ENCODE measurements at regions not wholly inside any gene's neighbourhood (a gene's known extent, or its start where the extent isn't known, plus 50 kb on each side); places are given as distances from the start of the nearest gene placed in this dataset.

DNA sequence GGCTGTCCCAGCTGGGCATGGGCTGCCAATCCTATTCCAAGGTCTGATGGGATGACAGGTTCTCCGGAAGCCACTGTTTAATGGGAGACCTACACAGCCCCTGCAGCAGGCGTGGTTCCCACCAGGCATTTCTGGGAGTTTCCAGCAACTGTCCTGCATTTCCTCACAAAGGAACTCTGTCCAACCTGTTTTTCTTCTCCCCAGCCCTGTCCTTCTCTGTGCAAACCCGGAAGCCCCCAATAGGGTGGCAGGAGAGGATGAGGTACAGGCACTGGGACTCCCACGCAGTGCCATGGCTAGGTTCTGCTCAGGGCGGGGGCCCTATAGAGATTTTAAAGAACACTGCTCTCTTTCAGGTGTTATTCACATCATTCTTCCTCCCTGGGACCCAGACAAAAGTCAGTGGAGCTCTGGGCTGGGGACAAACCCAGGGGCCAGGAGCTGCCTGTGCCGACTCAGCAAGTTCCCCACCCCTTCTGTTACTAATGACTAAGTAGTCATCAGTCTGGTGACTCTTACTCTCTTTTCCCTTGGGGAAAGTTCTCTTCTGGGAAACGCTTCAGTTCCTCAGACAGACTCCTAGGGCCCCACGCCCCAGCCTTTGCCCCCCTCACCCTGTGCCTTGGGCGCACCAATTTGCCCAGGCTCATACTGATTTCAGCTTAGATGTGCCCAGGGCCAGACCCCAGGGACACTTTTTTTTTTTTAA lies 97.7 kb downstream of the CD47 start:
- H3K4me1 Mint-ChIP-seq (ENCODE audit: low read depth): no peaks in the 10 kb centered on the region
- no peak overlapping the region for H3K4me3 Mint-ChIP-seq
- H3K36me3 Mint-ChIP-seq (ENCODE audit: insufficient read depth in 2 of 2): no peaks in the 10 kb centered on the region
- no peak overlapping the region for H3K27ac Mint-ChIP-seq
- peaks cover 0 to 1% of the 10 kb centered on the region in 2 donors for H3K9me3 Mint-ChIP-seq
- no peaks in the 10 kb centered on the region for H3K27me3 Mint-ChIP-seq (ENCODE audit: low read depth)
- no peak for DNase-seq
- no peak for ATAC-seq (replicated peaks in 1 of 2)

DNA sequence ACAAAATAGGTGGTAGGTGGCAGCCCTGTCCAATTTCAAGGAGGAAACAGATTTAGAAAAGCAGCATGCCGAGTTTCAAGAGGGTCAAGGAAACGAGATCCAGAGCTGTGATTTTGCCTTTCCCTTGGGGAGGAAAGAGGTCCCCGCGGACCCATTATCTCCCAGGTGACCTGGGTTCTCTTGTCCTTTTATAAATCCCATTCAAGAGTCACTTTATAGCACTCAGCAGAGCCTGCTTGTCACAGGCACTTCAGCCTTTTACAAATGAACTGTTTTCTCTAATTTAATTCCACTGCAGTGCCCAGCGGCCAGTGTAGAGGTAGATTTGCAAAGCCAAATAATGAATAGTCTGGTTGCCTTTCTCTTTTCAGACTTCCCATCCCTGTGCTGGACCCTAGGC lies 99.9 kb downstream of the CD47 start:
- H3K27ac Mint-ChIP-seq: no peak overlapping the region
- H3K27me3 Mint-ChIP-seq (ENCODE audit: low read depth): no peaks in the 10 kb centered on the region
- DNase-seq (no peak), ATAC-seq (replicated peaks in 1 of 2) (no peak)
- H3K4me3 Mint-ChIP-seq: no peak overlapping the region
- no peaks in the 10 kb centered on the region for H3K36me3 Mint-ChIP-seq (ENCODE audit: insufficient read depth in 2 of 2)
- H3K9me3 Mint-ChIP-seq: peaks cover 0 to 1% of the 10 kb centered on the region in 2 donors
- peaks cover 1% of the 10 kb centered on the region for H3K4me1 Mint-ChIP-seq (ENCODE audit: low read depth)

DNA sequence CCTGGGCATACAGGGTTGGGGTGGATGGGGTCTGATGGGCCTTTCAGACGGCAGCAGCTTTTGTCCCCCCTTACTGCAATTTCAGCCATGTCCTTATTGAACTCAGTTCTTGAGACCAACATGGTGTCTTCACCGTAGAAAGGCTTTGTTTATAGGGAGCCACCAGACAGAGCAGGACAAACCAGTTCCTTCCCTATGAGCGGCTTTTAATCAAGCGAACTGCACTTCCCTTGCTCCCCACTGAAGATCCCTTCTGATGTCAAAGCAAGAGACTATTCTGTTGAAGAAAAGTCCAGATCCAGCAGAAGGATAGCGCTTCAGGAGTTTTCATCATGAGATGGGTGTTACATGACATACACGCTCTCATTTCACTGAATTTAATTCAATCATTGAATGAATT lies 100.4 kb downstream of the CD47 start:
- Mint-ChIP-seq H3K4me1 (ENCODE audit: low read depth) (peaks cover 6% of the 10 kb centered on the region), H3K27me3 (ENCODE audit: low read depth) (no peaks in the 10 kb centered on the region), H3K9me3 (peaks cover 0 to 1% of the 10 kb centered on the region in 2 donors), H3K36me3 (ENCODE audit: insufficient read depth in 2 of 2) (no peaks in the 10 kb centered on the region), H3K27ac (no peak overlapping the region), H3K4me3 (no peak overlapping the region)
- no peak for DNase-seq
- no peak for ATAC-seq (replicated peaks in 1 of 2)

DNA sequence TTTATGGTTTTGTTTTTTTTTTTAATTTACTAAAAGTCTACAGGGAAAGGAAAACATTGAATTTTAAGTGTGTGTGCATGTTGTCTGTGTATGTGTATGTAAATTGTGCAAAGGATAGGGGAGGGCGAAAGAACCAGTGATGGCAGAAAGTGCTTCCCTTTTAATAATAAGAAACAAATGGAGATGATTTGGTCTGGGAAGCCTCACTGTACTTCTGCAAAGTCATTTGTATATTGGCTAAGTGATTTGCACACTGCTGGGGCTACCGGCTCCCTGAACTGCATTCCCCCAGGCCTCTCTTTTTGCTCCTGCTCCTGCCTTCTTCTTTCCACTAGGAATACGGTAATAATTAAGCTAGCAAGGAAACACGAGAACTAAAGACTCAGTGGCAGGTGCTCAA lies 101.2 kb downstream of the CD47 start:
- Mint-ChIP-seq H3K4me3 (no peak overlapping the region), H3K36me3 (ENCODE audit: insufficient read depth in 2 of 2) (no peaks in the 10 kb centered on the region)

DNA sequence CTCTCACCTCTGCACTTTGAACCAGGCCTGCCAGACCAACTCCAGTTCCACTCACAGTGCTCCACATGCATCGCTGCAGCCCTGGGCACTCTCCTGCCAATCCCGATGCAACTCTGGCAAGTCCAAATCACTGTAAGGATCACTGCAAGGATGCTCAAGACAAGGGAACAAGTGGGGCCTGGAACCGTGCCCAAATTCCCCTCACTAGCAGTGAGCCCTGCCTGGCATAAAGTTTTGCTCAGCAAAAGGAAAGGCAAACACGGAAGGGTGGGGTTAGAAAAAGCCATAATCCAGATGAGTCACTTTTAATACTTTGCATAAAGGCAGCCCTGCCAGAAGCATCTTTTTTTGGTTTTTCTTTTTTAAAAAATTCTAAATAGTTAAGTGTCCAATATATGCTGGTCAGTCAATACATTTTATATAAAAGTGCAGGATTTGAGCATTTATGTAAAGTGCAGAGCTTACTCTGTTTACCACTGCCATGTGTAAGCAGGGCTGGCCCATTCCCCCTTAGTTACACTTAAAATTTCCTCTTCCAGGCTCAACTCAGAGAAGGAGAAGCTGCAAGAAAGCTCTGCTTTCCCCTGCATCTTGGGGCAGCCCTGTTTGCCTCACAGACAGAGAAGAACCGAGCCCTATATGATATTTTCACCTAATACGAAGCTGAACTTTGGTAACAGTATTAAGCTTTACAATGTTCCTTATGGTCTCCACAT lies 102.2 kb downstream of the CD47 start:
- H3K36me3 Mint-ChIP-seq (ENCODE audit: insufficient read depth in 2 of 2): no peaks in the 10 kb centered on the region

More for the DNA sequence above, 101.2 kb downstream of the CD47 start:
- H3K9me3 Mint-ChIP-seq: peaks cover 0 to 1% of the 10 kb centered on the region in 2 donors
- DNase-seq: no peak
- H3K27ac Mint-ChIP-seq: no peak overlapping the region
- H3K4me1 Mint-ChIP-seq (ENCODE audit: low read depth): peaks cover 10% of the 10 kb centered on the region
- no peak for ATAC-seq (replicated peaks in 1 of 2)
- H3K27me3 Mint-ChIP-seq (ENCODE audit: low read depth): no peaks in the 10 kb centered on the region

DNA sequence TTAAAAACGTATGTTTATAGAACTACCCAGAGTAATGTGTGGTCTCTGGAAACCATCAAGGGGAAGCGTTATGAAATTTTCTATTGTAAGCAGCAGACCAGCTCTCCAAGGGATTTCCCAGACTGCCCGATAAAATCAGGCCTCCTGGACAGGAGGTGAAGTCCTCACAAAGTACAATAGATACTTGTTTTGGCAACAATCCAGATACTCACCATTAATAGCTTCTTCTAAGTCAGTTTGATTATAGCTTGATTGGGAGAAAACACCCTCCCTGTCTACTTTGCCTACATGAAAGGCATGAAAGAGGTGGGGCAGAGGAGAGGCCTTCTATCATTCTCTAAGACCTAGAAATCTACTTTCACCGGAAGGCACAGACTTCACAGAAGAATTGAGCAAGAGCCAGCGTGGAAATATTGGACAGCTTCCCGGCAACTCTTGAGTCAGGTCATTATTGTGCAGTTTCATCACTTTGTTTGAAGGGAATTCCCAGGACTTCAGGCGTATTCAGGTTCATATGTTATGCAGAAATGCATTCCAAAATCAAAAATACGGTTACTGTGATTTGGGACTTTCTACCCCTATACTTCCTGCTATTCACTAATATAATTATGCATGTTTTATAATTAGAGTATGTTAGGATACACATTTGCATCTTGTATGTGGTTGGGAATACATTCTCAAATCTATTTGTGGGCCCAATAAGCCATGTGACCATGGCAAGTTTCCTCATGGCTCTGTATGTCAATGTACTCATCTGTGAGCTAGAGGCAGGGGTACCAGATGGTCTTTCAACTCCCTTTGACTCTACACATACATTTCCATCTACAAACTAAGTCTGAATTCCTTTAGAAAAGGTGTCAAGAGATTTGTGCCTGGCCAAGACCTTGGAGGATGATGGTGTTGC lies 103.5 kb downstream of the CD47 start:
- Mint-ChIP-seq H3K4me1 (ENCODE audit: low read depth) (peaks cover 10% of the 10 kb centered on the region), H3K9me3 (no peaks in the 10 kb centered on the region), H3K27ac (no peak overlapping the region), H3K4me3 (no peak overlapping the region), H3K36me3 (ENCODE audit: insufficient read depth in 2 of 2) (no peaks in the 10 kb centered on the region), H3K27me3 (ENCODE audit: low read depth) (no peaks in the 10 kb centered on the region)
- ATAC-seq (replicated peaks in 1 of 2) (no peak), DNase-seq (no peak)

More for the DNA sequence above, 102.2 kb downstream of the CD47 start:
- H3K9me3 Mint-ChIP-seq: no peaks in the 10 kb centered on the region
- no peaks in the 10 kb centered on the region for H3K27me3 Mint-ChIP-seq (ENCODE audit: low read depth)
- H3K27ac Mint-ChIP-seq: no peak overlapping the region
- DNase-seq (no peak), ATAC-seq (replicated peaks in 1 of 2) (no peak)
- H3K4me3 Mint-ChIP-seq: peak overlapping the region in 1 of 2 donors; percentile 32
- peaks cover 10% of the 10 kb centered on the region for H3K4me1 Mint-ChIP-seq (ENCODE audit: low read depth)

DNA sequence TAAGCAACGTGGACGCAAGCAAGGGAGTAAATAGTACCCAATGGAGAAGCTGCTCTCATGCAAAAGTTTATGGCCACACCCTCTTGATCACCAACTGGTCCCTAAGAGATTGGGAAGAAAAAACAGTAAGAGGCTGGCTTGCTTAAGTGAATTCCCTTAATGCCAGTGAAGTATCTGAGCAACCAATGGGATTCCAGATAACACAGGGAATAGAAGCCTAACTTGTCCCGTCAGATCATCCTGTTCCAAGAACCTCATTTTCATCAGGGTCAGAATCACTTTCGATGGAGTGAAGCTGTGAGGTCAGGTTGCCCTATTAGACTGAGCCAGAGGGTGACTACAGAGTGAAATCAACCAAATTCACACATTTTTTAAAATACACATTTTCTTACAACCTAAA lies 104.3 kb downstream of the CD47 start:
- Mint-ChIP-seq H3K9me3 (no peaks in the 10 kb centered on the region), H3K27ac (peak overlapping the region; percentile 46), H3K36me3 (ENCODE audit: insufficient read depth in 2 of 2) (no peaks in the 10 kb centered on the region), H3K4me3 (no peak overlapping the region), H3K4me1 (ENCODE audit: low read depth) (peaks cover 10% of the 10 kb centered on the region), H3K27me3 (ENCODE audit: low read depth) (no peaks in the 10 kb centered on the region)
- DNase-seq (no peak), ATAC-seq (replicated peaks in 1 of 2) (no peak)

DNA sequence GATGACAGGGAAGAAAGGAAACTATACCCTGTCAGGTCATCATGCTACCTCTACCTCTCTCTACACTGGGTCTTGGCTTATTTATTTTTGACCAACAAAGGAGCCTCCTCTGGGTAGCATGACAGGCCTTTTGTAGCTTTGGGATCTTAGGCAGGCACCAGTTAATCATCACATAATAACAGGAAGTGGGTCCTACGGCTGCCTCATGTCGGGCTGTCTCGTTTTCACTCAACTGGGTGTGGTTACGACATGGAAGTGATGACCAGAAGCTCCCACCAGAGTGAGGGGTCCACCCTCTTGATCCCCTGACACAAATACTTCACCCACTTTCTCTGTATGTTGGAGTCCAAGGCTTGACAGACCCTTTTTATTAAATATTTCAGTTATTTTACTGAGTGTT lies 105.3 kb downstream of the CD47 start:
- no peaks in the 10 kb centered on the region for H3K27me3 Mint-ChIP-seq (ENCODE audit: low read depth)
- H3K36me3 Mint-ChIP-seq (ENCODE audit: insufficient read depth in 2 of 2): no peaks in the 10 kb centered on the region
- peak overlapping the region; percentile 52 for H3K27ac Mint-ChIP-seq
- peak; percentile 92 to 95 for ATAC-seq (replicated peaks in 1 of 2)
- DNase-seq: peak; percentile 55 to 59
- H3K4me3 Mint-ChIP-seq: peak overlapping the region; percentile 44 to 62
- H3K9me3 Mint-ChIP-seq: no peaks in the 10 kb centered on the region
- H3K4me1 Mint-ChIP-seq (ENCODE audit: low read depth): peaks cover 10% of the 10 kb centered on the region

DNA sequence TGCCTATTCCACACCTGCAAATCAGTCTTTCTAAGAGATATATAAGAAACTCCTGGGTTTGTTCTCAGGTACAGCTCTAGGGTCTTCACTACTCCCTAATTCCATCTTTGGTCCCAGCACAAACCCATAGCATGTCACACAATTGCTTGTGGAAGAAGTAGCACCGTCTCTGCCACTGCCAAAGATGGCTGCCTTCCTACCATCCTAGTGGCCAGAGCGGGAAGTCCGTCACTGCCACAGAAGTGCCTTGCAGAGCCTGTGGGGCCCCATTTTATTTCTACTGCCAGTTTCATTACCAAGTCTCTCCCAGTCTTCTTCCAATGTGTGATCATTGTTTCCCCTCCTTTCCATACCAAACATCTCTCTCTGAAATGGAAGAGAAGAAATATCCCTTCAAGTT lies 107.6 kb downstream of the CD47 start:
- Mint-ChIP-seq H3K27me3 (ENCODE audit: low read depth) (no peaks in the 10 kb centered on the region), H3K4me3 (no peak overlapping the region), H3K36me3 (ENCODE audit: insufficient read depth in 2 of 2) (no peaks in the 10 kb centered on the region), H3K27ac (no peak overlapping the region), H3K9me3 (no peaks in the 10 kb centered on the region), H3K4me1 (ENCODE audit: low read depth) (peaks cover 23% of the 10 kb centered on the region)
- no peak for DNase-seq
- ATAC-seq (replicated peaks in 1 of 2): no peak

DNA sequence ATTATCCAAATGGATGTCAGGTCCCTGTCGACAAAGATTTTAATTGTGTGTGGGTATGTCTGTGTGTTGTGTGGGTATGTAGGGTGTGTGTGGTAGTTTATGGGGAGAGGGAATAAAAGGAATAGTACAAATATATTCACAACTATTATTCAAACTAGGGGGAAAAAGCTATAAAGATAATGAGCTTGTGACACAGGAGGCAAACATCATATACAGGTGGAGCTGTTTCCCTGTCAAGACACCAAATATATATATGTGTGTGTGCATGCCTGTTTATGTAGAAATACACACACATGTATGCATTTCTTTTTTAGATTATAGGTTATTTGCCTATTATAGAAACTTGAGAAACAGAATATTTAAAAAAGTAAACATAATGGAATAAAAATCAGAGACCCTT lies 108.7 kb downstream of the CD47 start:
- DNase-seq: no peak
- ATAC-seq (replicated peaks in 1 of 2): no peak
- no peak overlapping the region for H3K4me3 Mint-ChIP-seq
- no peaks in the 10 kb centered on the region for H3K27me3 Mint-ChIP-seq (ENCODE audit: low read depth)
- no peak overlapping the region for H3K27ac Mint-ChIP-seq
- no peaks in the 10 kb centered on the region for H3K36me3 Mint-ChIP-seq (ENCODE audit: insufficient read depth in 2 of 2)
- H3K9me3 Mint-ChIP-seq: no peaks in the 10 kb centered on the region
- H3K4me1 Mint-ChIP-seq (ENCODE audit: low read depth): peaks cover 32% of the 10 kb centered on the region

DNA sequence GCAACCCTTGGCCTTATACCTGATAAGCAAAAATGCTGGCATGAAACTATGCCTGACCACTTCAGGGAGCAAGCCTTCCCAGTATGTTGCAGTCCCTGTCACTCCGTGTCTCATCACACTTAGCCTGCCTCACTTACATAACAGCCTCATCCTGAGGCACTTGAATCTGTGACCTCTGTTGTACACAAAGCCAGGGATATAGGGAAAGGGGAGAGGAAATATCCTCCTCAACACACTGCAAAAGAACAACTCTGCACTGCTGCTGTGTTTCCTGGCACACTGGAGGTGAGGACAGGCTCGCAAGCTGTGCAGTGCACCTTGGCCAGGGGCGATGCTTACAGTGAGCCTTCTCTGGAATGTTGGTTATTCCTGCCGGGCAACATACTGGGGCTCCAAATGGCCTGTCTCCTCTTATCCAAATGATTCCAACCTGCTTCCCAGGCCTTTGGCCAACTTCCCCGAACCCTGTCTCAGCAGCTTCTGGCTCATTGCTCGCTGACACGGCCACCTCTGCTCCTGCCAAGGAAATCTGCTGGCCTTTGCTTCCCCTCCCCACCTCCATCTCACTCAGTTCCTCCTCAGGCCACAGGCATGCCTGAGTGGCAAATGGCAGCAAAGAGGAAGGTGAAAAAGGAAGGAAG lies 109.2 kb downstream of the CD47 start:
- Mint-ChIP-seq H3K4me3 (no peak overlapping the region), H3K27me3 (ENCODE audit: low read depth) (no peaks in the 10 kb centered on the region), H3K27ac (no peak overlapping the region), H3K9me3 (no peaks in the 10 kb centered on the region), H3K36me3 (ENCODE audit: insufficient read depth in 2 of 2) (no peaks in the 10 kb centered on the region), H3K4me1 (ENCODE audit: low read depth) (peaks cover 37% of the 10 kb centered on the region)
- no peak for ATAC-seq (replicated peaks in 1 of 2)
- DNase-seq: no peak

DNA sequence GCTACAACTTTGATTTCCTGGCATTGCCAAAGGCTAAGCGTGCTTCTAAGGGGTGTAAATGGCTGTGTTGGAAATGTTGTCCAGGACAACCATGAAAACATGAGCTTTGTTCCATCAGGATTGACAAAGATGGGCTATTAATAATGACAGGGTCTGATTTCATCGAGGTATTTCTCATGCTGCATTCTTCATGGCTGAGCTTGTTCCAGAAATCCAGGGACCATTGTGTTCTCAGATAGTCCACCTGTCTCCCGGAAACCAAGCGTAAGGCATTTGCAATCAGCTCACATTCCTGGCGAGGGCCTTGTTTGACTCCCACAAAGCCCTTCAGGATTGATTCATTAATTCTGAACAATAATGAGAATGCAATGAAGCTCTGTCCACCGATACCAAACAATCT lies 111.3 kb downstream of the CD47 start:
- H3K27me3 Mint-ChIP-seq (ENCODE audit: low read depth): no peaks in the 10 kb centered on the region
- DNase-seq (no peak), ATAC-seq (replicated peaks in 1 of 2) (no peak)
- no peaks in the 10 kb centered on the region for H3K9me3 Mint-ChIP-seq
- H3K36me3 Mint-ChIP-seq (ENCODE audit: insufficient read depth in 2 of 2): no peaks in the 10 kb centered on the region
- no peak overlapping the region for H3K4me3 Mint-ChIP-seq
- H3K27ac Mint-ChIP-seq: no peak overlapping the region
- H3K4me1 Mint-ChIP-seq (ENCODE audit: low read depth): peaks cover 41% of the 10 kb centered on the region
